ENCODE measurements at regions not wholly inside any gene's neighbourhood (a gene's known extent, or its start where the extent isn't known, plus 50 kb on each side); places are given as distances from the start of the nearest gene placed in this dataset.

GRCh38 chr20:57040466-57040865, 226.0 kb downstream of the BMP7 start:
- POLR2A ChIA-PET, result no interaction called here
- DNase-seq (ENCODE audit: low read depth, low spot score) (no peak), ATAC-seq (no peak)
- Histone ChIP-seq H3K4me3 (replicated peaks in 1 of 2; ENCODE audit: low read depth in 1 of 2, low read length in 2 of 2) (no peak overlapping the region), H3K27me3 (ENCODE audit: insufficient read depth, low read length) (peaks cover 27% of the 10 kb centered on the region), H3K36me3 (ENCODE audit: control insufficient read depth in 1 of 2, insufficient read depth in 2 of 2, low read length in 2 of 2) (no peaks in the 10 kb centered on the region), H3K4me2 (ENCODE audit: low read length) (no peak overlapping the region), H2AFZ (ENCODE audit: low read depth, low read length, poor library complexity, severe bottlenecking) (no peak overlapping the region), H3K9ac (ENCODE audit: low read length) (no peak overlapping the region), H3K9me2 (ENCODE audit: insufficient read depth) (no peaks in the 10 kb centered on the region), H3K27ac (ENCODE audit: low read depth, low read length) (no peak overlapping the region), H3K79me2 (ENCODE audit: insufficient read depth, low read length) (no peaks in the 10 kb centered on the region), H3K4me1 (ENCODE audit: control insufficient read depth in 1 of 2, insufficient read depth in 2 of 2, low read length in 2 of 2) (no peaks in the 10 kb centered on the region; a peak in 1 of 4 replicates), H4K20me1 (ENCODE audit: insufficient read depth) (no peaks in the 10 kb centered on the region), H3K9me3 (ENCODE audit: control insufficient read depth in 1 of 2, insufficient read depth in 1 of 2, low read depth in 1 of 2, low read length in 2 of 2) (no peaks in the 10 kb centered on the region)
- BruUV-seq (replicated peaks), result no TSS peak
- TF ChIP-seq RAD21 (IDR thresholded peaks at IDR 0.05; ENCODE audit: low read depth) (no peak), REST (IDR thresholded peaks at IDR 0.05; ENCODE audit: low read depth) (no peak), ZBTB33 (IDR thresholded peaks at IDR 0.05; ENCODE audit: extremely low read depth, insufficient replicate concordance, low read length) (no peak), SP1 (IDR thresholded peaks at IDR 0.05; ENCODE audit: low read depth) (no peak), CBX3 (IDR thresholded peaks at IDR 0.05; ENCODE audit: low read depth) (no peak), YY1 (IDR thresholded peaks at IDR 0.05; ENCODE audit: extremely low read depth, insufficient replicate concordance, low read depth, low read length) (no peak), ZFX (IDR thresholded peaks at IDR 0.05) (no peak), EGR1 (IDR thresholded peaks at IDR 0.05; ENCODE audit: low read depth) (no peak), EZH2phosphoT487 (IDR thresholded peaks at IDR 0.05; ENCODE audit: borderline replicate concordance) (no peak), ATF3 (IDR thresholded peaks at IDR 0.05) (no peak)
- RAD21 ChIA-PET (ENCODE audit: low non-redundant PET in 1 of 2, low total read pairs in 2 of 2, uncharacterized antibody in 2 of 2, unreplicated experiment in 2 of 2), result no interaction called here
- CTCF ChIA-PET, result no interaction called here
- intact Hi-C loops (cut with micrococcal nuclease), result no loop called here
